Pancreas (tissue), 10 donors: ENCODE measurements at regions not wholly inside any gene's neighbourhood (a gene's known extent, or its start where the extent isn't known, plus 50 kb on each side); places are given as distances from the start of the nearest gene placed in this dataset.

Source experiments
- ATAC-seq, 4 donors: fragments of 200-7000 bp; cut with Tn5 transposase; one replicate each; pipeline versions ENCODE4 v1.8.0 to v1.9.1; 2020; ENCODE audit warnings: mild to moderate bottlenecking in 4 of 4, moderate library complexity in 4 of 4
- DNase-seq, 6 donors: peaks; one replicate each; pipeline ENCODE4 v3.0.0-alpha.2; 2020
- FAIRE-seq: peaks from 2 replicates; lab custom pipeline; 2012; peaks lifted over from hg19 to GRCh38; lab: Jason Lieb, UNC
- H3K27ac ChIP-seq, 4 donors: fragments of 200-600 bp; sonication (generic); 1 replicate in 3 of 4; 2 replicates in 1 of 4; pipeline versions ENCODE4 v1.5.0 to v1.8.0; 2020
- H3K27me3 ChIP-seq, 4 donors: fragments of 200-600 bp; one replicate each; pipeline ENCODE4 v1.8.0; 2021
- H3K36me3 ChIP-seq, 3 donors: fragments of 200-600 bp; sonication (generic) in 1 of 3; one replicate each; pipeline versions ENCODE4 v1.5.0 to v1.8.0; 2020 to 2021
- H3K4me1 ChIP-seq, 3 donors: fragments of 200-600 bp; one replicate each; pipeline ENCODE4 v1.8.0; 2021
- H3K4me3 ChIP-seq, 4 donors: fragments of 200-600 bp; sonication (generic) in 2 of 4; one replicate each; pipeline versions ENCODE4 v1.5.0 to v1.8.0; 2020 to 2021
- H3K9me3 ChIP-seq, 4 donors: fragments of 200-600 bp; one replicate each; pipeline ENCODE4 v1.8.0; 2021
- CTCF ChIP-seq, 4 donors: fragments of 200-600 bp; sonication (generic) in 3 of 4; IDR thresholded peaks; one replicate each; pipeline versions ENCODE4 v1.5.0 to v1.8.0; 2021; ENCODE audit warnings: antibody characterized with exemption in 4 of 4
- WGBS, 2 donors: extraction: QIAGEN DNeasy Blood & Tissue Kit; methylation state at CpG; one replicate each; pipeline ENCODE4 v1.1.7; 2013; 5-methylcytosine and 5-hydroxymethylcytosine counted together
- intact Hi-C, 3 donors: fragments of 100-400 bp; cut with DNase I; formaldehyde crosslinking; loops; one replicate each; pipeline versions ENCODE4 v1.11.1 to v1.14.2; 2022
- donor health status: healthy with polysubstance abuse.
- donor health status: DM: no; HTN: no; CAD: no; lungs with moderate emphysema.
- donor health status: DM: no; HTN: no; CAD: no.
- donor health status: control.
- donor health status: control.
- donor health status: Bipolar disorder and iron deficiency.
- donor health status: DM: yes; HTN: yes; CAD: no.
- donor health status: DM: no; HTN: no; CAD: no.
- donor health status: DM: no; HTN: no; CAD: no.
- donor health status: DM: yes; HTN: yes; CAD: no.

- no peaks in the 10 kb centered on the region for H3K9me3 ChIP-seq
- FAIRE-seq (no peak), DNase-seq (no peak)
Observed at GRCh38 chr16:35305476-35305875, 1846.1 kb downstream of the TP53TG3F start.

GRCh38 chr16:35306915-35307314, 1847.5 kb downstream of the TP53TG3F start:
- ATAC-seq (peak in 3 of 4 donors; percentile 29 to 59 (median 44)), FAIRE-seq (no peak), DNase-seq (no peak)
- TF ChIP-seq CTCF (IDR thresholded peaks at IDR 0.05), result no peak
- Histone ChIP-seq H3K4me1 (no peaks in the 10 kb centered on the region), H3K27ac (no peak overlapping the region), H3K27me3 (no peaks in the 10 kb centered on the region), H3K36me3 (no peaks in the 10 kb centered on the region), H3K4me3 (no peak overlapping the region), H3K9me3 (no peaks in the 10 kb centered on the region)
- 0% methylated on average over 1 of the region's 1 CpG for WGBS, 2 donors
- intact Hi-C loops, result no loop called here

More at GRCh38 chr16:35305476-35305875, 1846.1 kb downstream of the TP53TG3F start:
- no peak overlapping the region for H3K27ac ChIP-seq
- no peak for ATAC-seq
- intact Hi-C loops, result no loop called here
- H3K4me1 ChIP-seq, result no peaks in the 10 kb centered on the region
- H3K4me3 ChIP-seq, result no peak overlapping the region
- 24 to 30% methylated on average over 1 of the region's 1 CpG for whole genome bisulfite sequencing, 2 donors
- no peaks in the 10 kb centered on the region for H3K27me3 ChIP-seq
- TF ChIP-seq CTCF (IDR thresholded peaks at IDR 0.05), result no peak
- H3K36me3 ChIP-seq, result no peaks in the 10 kb centered on the region

GRCh38 chr16:35308674-35309073, 1849.3 kb downstream of the TP53TG3F start:
- intact Hi-C loops, result no loop called here
- 39 to 49% methylated on average over 5 of the region's 5 CpGs for WGBS, 2 donors
- ATAC-seq (no peak), DNase-seq (no peak), FAIRE-seq (no peak)
- no peak for TF ChIP-seq CTCF (IDR thresholded peaks at IDR 0.05)
- H3K4me1 ChIP-seq, result no peaks in the 10 kb centered on the region
- no peaks in the 10 kb centered on the region for H3K9me3 ChIP-seq
- H3K27ac ChIP-seq, result no peak overlapping the region
- H3K36me3 ChIP-seq, result no peaks in the 10 kb centered on the region
- no peaks in the 10 kb centered on the region for H3K27me3 ChIP-seq
- no peak overlapping the region for H3K4me3 ChIP-seq

- H3K27ac ChIP-seq, result no peak overlapping the region
Observed at GRCh38 chr16:35310999-35311398, 1851.6 kb downstream of the TP53TG3F start.

More at GRCh38 chr16:35310999-35311398, 1851.6 kb downstream of the TP53TG3F start:
- DNase-seq, result no peak
- Histone ChIP-seq H3K4me3 (no peak overlapping the region), H3K27me3 (no peaks in the 10 kb centered on the region), H3K9me3 (no peaks in the 10 kb centered on the region), H3K4me1 (no peaks in the 10 kb centered on the region), H3K36me3 (no peaks in the 10 kb centered on the region)
- ATAC-seq, result no peak
- FAIRE-seq, result no peak
- no peak for TF ChIP-seq CTCF (IDR thresholded peaks at IDR 0.05)
- WGBS, 2 donors, result 64 to 65% methylated on average over 3 of the region's 3 CpGs
- intact Hi-C loops, result no loop called here
